ENCODE measurements at regions not wholly inside any gene's neighbourhood (a gene's known extent, or its start where the extent isn't known, plus 50 kb on each side); places are given as distances from the start of the nearest gene placed in this dataset.
A peak's percentile ranks its signal among the peaks of the same experiment; 100 is the strongest.

GRCh38 chr3:40975711-40976121, 223.6 kb upstream of the CTNNB1 start:
- H3F3A ChIP-seq (ENCODE audit: insufficient read depth) = peaks cover 12% of the 10 kb centered on the region
- no peaks in the 10 kb centered on the region for H3K27me3 ChIP-seq (replicated peaks; ENCODE audit: insufficient read depth)
- H3K27ac ChIP-seq = no peak overlapping the region
- in situ Hi-C loops (cut with MboI) = no loop called here
- no peaks in the 10 kb centered on the region for H4K20me1 ChIP-seq (ENCODE audit: insufficient read depth)
- H3K9me3 ChIP-seq (ENCODE audit: low read depth) = no peaks in the 10 kb centered on the region
- WGBS, 2 experiments (ENCODE audit: low coverage in 1 of 2, low lambda C conversion rate in 2 of 2, missing lambda C conversion rate in 2 of 2) = 79 to 86% methylated on average over 6 of the region's 6 CpGs
- no peak overlapping the region for H3K9ac ChIP-seq
- H3K4me2 ChIP-seq (ENCODE audit: unreplicated experiment) = no peak overlapping the region
- no peak for TF ChIP-seq EZH2phosphoT487 (IDR thresholded peaks at IDR 0.05; ENCODE audit: insufficient read depth, low read depth)
- TF ChIP-seq EZH2 (IDR thresholded peaks at IDR 0.05; ENCODE audit: insufficient read depth, poor library complexity, severe bottlenecking) = no peak
- no peaks in the 10 kb centered on the region for H3K36me3 ChIP-seq (ENCODE audit: low read depth)
- H3K4me3 ChIP-seq = no peak overlapping the region
- no peaks in the 10 kb centered on the region for H3K79me2 ChIP-seq (ENCODE audit: insufficient read depth)
- peaks cover 12% of the 10 kb centered on the region for H3K4me1 ChIP-seq (ENCODE audit: insufficient read depth)
- H2AFZ ChIP-seq = no peak overlapping the region
- DNase-seq = peak; percentile 35
- H3K9me2 ChIP-seq (ENCODE audit: insufficient read depth) = no peaks in the 10 kb centered on the region

GRCh38 chr3:40976241-40976640, 223.1 kb upstream of the CTNNB1 start:
- DNase-seq = no peak
- Histone ChIP-seq H4K20me1 (ENCODE audit: insufficient read depth) (no peaks in the 10 kb centered on the region), H3K27me3 (replicated peaks; ENCODE audit: insufficient read depth) (no peaks in the 10 kb centered on the region), H3K79me2 (ENCODE audit: insufficient read depth) (no peaks in the 10 kb centered on the region), H2AFZ (no peak overlapping the region), H3K9ac (no peak overlapping the region), H3K4me1 (ENCODE audit: insufficient read depth) (peaks cover 7% of the 10 kb centered on the region), H3K36me3 (ENCODE audit: low read depth) (no peaks in the 10 kb centered on the region), H3K4me3 (no peak overlapping the region), H3F3A (ENCODE audit: insufficient read depth) (peaks cover 7% of the 10 kb centered on the region), H3K4me2 (ENCODE audit: unreplicated experiment) (no peak overlapping the region), H3K27ac (no peak overlapping the region), H3K9me2 (ENCODE audit: insufficient read depth) (no peaks in the 10 kb centered on the region), H3K9me3 (ENCODE audit: low read depth) (no peaks in the 10 kb centered on the region)
- in situ Hi-C loops (cut with MboI) = no loop called here
- WGBS, 2 experiments (ENCODE audit: low coverage in 1 of 2, low lambda C conversion rate in 2 of 2, missing lambda C conversion rate in 2 of 2) = 62 to 68% methylated on average over 2 of the region's 2 CpGs
- TF ChIP-seq EZH2 (IDR thresholded peaks at IDR 0.05; ENCODE audit: insufficient read depth, poor library complexity, severe bottlenecking) (no peak), EZH2phosphoT487 (IDR thresholded peaks at IDR 0.05; ENCODE audit: insufficient read depth, low read depth) (no peak)

- no peaks in the 10 kb centered on the region for H3K27me3 ChIP-seq (replicated peaks; ENCODE audit: insufficient read depth)
- 23 to 34% methylated on average over 2 of the region's 2 CpGs for WGBS, 2 experiments (ENCODE audit: low coverage in 1 of 2, low lambda C conversion rate in 2 of 2, missing lambda C conversion rate in 2 of 2)
- H3F3A ChIP-seq (ENCODE audit: insufficient read depth) = no peaks in the 10 kb centered on the region
- H3K9me2 ChIP-seq (ENCODE audit: insufficient read depth) = no peaks in the 10 kb centered on the region
- TF ChIP-seq EZH2phosphoT487 (IDR thresholded peaks at IDR 0.05; ENCODE audit: insufficient read depth, low read depth) = no peak
- no peak for TF ChIP-seq EZH2 (IDR thresholded peaks at IDR 0.05; ENCODE audit: insufficient read depth, poor library complexity, severe bottlenecking)
- H3K9ac ChIP-seq = no peak overlapping the region
- no peak for DNase-seq
- H3K36me3 ChIP-seq (ENCODE audit: low read depth) = no peaks in the 10 kb centered on the region
- H3K27ac ChIP-seq = no peak overlapping the region
- H2AFZ ChIP-seq = no peak overlapping the region
- H3K4me1 ChIP-seq (ENCODE audit: insufficient read depth) = no peaks in the 10 kb centered on the region
- no peaks in the 10 kb centered on the region for H3K9me3 ChIP-seq (ENCODE audit: low read depth)
- H4K20me1 ChIP-seq (ENCODE audit: insufficient read depth) = no peaks in the 10 kb centered on the region
- no peak overlapping the region for H3K4me2 ChIP-seq (ENCODE audit: unreplicated experiment)
- no peak overlapping the region for H3K4me3 ChIP-seq
- in situ Hi-C loops (cut with MboI) = no loop called here
- H3K79me2 ChIP-seq (ENCODE audit: insufficient read depth) = no peaks in the 10 kb centered on the region
Observed at GRCh38 chr3:40978442-40978841, 220.9 kb upstream of the CTNNB1 start.

- no peaks in the 10 kb centered on the region for H3K27me3 ChIP-seq (replicated peaks; ENCODE audit: insufficient read depth)
- H4K20me1 ChIP-seq (ENCODE audit: insufficient read depth) = no peaks in the 10 kb centered on the region
- H3K4me3 ChIP-seq = no peak overlapping the region
- H3K9me3 ChIP-seq (ENCODE audit: low read depth) = no peaks in the 10 kb centered on the region
- no peak overlapping the region for H2AFZ ChIP-seq
- H3F3A ChIP-seq (ENCODE audit: insufficient read depth) = no peaks in the 10 kb centered on the region
- H3K27ac ChIP-seq = no peak overlapping the region
- no peaks in the 10 kb centered on the region for H3K36me3 ChIP-seq (ENCODE audit: low read depth)
- no peak overlapping the region for H3K4me2 ChIP-seq (ENCODE audit: unreplicated experiment)
- in situ Hi-C loops (cut with MboI) = no loop called here
- no peaks in the 10 kb centered on the region for H3K9me2 ChIP-seq (ENCODE audit: insufficient read depth)
- no peak for TF ChIP-seq EZH2 (IDR thresholded peaks at IDR 0.05; ENCODE audit: insufficient read depth, poor library complexity, severe bottlenecking)
- TF ChIP-seq EZH2phosphoT487 (IDR thresholded peaks at IDR 0.05; ENCODE audit: insufficient read depth, low read depth) = no peak
- DNase-seq = no peak
- H3K79me2 ChIP-seq (ENCODE audit: insufficient read depth) = no peaks in the 10 kb centered on the region
- H3K9ac ChIP-seq = no peak overlapping the region
- 67 to 69% methylated on average over 3 of the region's 3 CpGs for WGBS, 2 experiments (ENCODE audit: low coverage in 1 of 2, low lambda C conversion rate in 2 of 2, missing lambda C conversion rate in 2 of 2)
- H3K4me1 ChIP-seq (ENCODE audit: insufficient read depth) = no peaks in the 10 kb centered on the region
Observed at GRCh38 chr3:40979962-40980361, 219.3 kb upstream of the CTNNB1 start.

- no peaks in the 10 kb centered on the region for H3K27me3 ChIP-seq (replicated peaks; ENCODE audit: insufficient read depth)
- 70 to 73% methylated on average over 4 of the region's 4 CpGs for WGBS, 2 experiments (ENCODE audit: low coverage in 1 of 2, low lambda C conversion rate in 2 of 2, missing lambda C conversion rate in 2 of 2)
- H3K9ac ChIP-seq = no peak overlapping the region
- no peak overlapping the region for H3K27ac ChIP-seq
- no peaks in the 10 kb centered on the region for H3K79me2 ChIP-seq (ENCODE audit: insufficient read depth)
- no peak overlapping the region for H3K4me2 ChIP-seq (ENCODE audit: unreplicated experiment)
- no peak for DNase-seq
- no peaks in the 10 kb centered on the region for H3K36me3 ChIP-seq (ENCODE audit: low read depth)
- TF ChIP-seq EZH2 (IDR thresholded peaks at IDR 0.05; ENCODE audit: insufficient read depth, poor library complexity, severe bottlenecking) (no peak), EZH2phosphoT487 (IDR thresholded peaks at IDR 0.05; ENCODE audit: insufficient read depth, low read depth) (no peak)
- no peaks in the 10 kb centered on the region for H4K20me1 ChIP-seq (ENCODE audit: insufficient read depth)
- H3K4me1 ChIP-seq (ENCODE audit: insufficient read depth) = no peaks in the 10 kb centered on the region
- H3F3A ChIP-seq (ENCODE audit: insufficient read depth) = no peaks in the 10 kb centered on the region
- no peak overlapping the region for H3K4me3 ChIP-seq
- H2AFZ ChIP-seq = no peak overlapping the region
- no peaks in the 10 kb centered on the region for H3K9me2 ChIP-seq (ENCODE audit: insufficient read depth)
- no peaks in the 10 kb centered on the region for H3K9me3 ChIP-seq (ENCODE audit: low read depth)
- in situ Hi-C loops (cut with MboI) = no loop called here
Observed at GRCh38 chr3:40980467-40980866, 218.8 kb upstream of the CTNNB1 start.
